ENCODE measurements at regions not wholly inside any gene's neighbourhood (a gene's known extent, or its start where the extent isn't known, plus 50 kb on each side); places are given as distances from the start of the nearest gene placed in this dataset.
"Not testable (repeated sequence)": the region's sequence is repeated elsewhere in the genome, so short reads cannot be mapped to it uniquely, and the experiment has no call there.

DNA sequence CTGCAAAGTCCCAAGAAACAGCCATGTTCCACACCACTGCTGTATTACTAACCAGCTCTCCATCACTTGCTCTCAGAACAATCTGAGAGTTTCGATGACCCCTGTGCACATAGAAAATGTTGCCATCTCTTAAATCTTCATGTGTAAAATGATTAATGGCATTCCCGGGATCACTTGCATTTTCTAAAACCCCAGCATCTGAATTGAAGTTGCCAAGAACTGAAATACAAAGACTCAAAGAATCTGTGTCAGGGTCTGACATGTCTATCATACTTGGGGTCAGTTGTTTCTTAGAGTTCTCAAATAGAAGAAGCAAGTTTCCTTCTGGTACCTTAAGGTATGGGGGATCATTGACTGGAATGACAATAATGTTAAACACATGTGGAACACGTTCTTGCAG, 115.1 kb downstream of the ESM1 start:
- intact Hi-C loops (cut with micrococcal nuclease), result no loop called here
- ChIA-PET CTCF (interaction anchor here (1.4 kb wide), 2 partner anchors 8 to 353 kb away, joined by 5 read pairs; partner anchors contain the start of gene SNX18), POLR2A (interaction anchor here (1.2 kb wide), 1 partner anchor 352 kb away, joined by 3 read pairs; the partner anchor contains the start of gene SNX18)
- no peaks in the 10 kb centered on the region for H3K36me3 ChIP-seq (ENCODE audit: control insufficient read depth in 2 of 3, insufficient read depth in 3 of 3, low read length in 3 of 3)
- ATAC-seq (no peak), DNase-seq (no peak)
- no peak overlapping the region for H3K4me3 ChIP-seq (ENCODE audit: low read length)
- H3K9me3 Mint-ChIP-seq, result no peaks in the 10 kb centered on the region
- H3K36me3 Mint-ChIP-seq, result peaks cover 0 to 2% (median 0%) of the 10 kb centered on the region in 5 donors
- H3K27me3 ChIP-seq (ENCODE audit: control insufficient read depth in 2 of 2, insufficient read depth in 2 of 2, low read length in 2 of 2), result no peaks in the 10 kb centered on the region
- H3K9me3 ChIP-seq (ENCODE audit: control insufficient read depth in 2 of 3, low read length in 3 of 3), result no peaks in the 10 kb centered on the region
- no peaks in the 10 kb centered on the region for H3K4me1 ChIP-seq (ENCODE audit: control insufficient read depth in 2 of 2, insufficient read depth in 2 of 2, low read length in 2 of 2)
- peaks cover 0 to 81% (median 13%) of the 10 kb centered on the region in 5 donors for H3K27me3 Mint-ChIP-seq
- peaks cover 0 to 20% (median 9%) of the 10 kb centered on the region in 7 donors for H3K4me1 Mint-ChIP-seq
- H3K27ac ChIP-seq (ENCODE audit: low read depth, low read length), result no peak overlapping the region
- H3K4me3 Mint-ChIP-seq, result no peak overlapping the region
- H3K27ac Mint-ChIP-seq, result peak overlapping the region in 1 of 9 donors; percentile 59

DNA sequence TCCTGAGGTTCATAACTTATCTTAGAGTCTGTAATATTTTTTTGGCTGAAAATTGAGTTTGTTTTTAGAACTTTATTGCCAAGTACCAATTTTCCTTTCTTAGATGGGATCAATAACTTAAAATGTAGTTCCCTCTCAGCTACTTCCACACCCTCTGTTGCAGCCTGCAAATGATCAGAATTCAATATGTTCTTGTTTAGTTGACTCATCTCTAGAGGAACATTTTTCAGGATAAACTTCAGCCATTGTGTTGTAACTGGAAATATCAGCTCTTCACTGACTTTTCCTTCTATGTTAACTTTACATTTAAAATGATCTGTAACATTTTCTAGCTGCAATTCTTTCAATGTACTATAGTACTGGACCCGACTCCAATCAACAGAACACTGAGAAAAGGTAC, 115.7 kb downstream of the ESM1 start:
- CTCF ChIA-PET, result interaction anchor here (0.8 to 1.4 kb wide), 3 partner anchors 9 to 353 kb away, joined by 3 to 5 read pairs (median 5); partner anchors contain the start of gene SNX18

DNA sequence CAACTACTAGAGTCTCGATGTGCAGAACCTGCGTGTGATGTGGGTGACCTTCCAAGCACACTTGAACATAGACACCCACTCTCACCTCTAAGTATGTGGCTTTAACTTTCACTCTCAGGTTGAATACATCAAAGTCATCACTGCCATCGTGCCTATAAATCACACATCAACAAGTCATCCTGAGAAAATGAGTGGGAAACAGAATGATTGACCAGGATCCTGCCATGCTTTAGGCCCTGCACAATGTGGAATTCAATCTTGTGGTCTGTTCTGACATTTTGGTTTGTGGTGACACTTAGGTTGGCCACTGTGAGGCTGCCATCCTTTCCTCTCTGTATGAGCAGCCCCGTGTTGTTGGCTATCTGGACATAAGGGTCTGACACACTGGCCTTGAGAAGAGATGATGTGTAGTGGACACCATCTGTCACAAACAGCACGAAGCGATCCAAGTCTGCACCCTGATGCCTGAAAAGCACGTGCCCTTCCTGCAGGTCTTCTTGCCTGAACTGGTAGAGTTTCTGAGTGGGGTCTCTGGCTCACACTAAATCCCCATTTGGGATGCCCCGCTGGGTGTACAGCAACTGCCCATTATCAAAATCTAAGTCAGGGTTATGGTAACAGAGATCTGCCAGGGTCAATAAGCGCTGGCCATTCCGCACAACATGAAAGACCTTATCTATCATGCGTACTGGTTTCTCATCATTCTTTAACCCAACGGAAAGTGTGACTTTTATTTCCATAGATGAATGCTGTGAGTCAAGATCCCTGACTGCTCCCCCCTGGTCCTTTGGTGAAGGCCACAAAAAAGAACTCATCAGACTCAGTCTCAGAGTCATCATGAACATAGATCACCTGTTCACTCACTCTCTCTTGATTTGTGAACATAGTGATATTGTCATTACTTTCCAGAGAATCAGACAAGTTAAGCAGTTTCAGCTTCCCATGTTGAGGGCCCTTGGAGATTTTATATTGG, 116.6 kb downstream of the ESM1 start:
- Histone ChIP-seq H3K36me3 (ENCODE audit: control insufficient read depth in 2 of 3, insufficient read depth in 3 of 3, low read length in 3 of 3) (no peaks in the 10 kb centered on the region), H3K27me3 (ENCODE audit: control insufficient read depth in 2 of 2, insufficient read depth in 2 of 2, low read length in 2 of 2) (no peaks in the 10 kb centered on the region), H3K4me1 (ENCODE audit: control insufficient read depth in 2 of 2, insufficient read depth in 2 of 2, low read length in 2 of 2) (no peaks in the 10 kb centered on the region), H3K9me3 (ENCODE audit: control insufficient read depth in 2 of 3, low read length in 3 of 3) (no peaks in the 10 kb centered on the region), H3K27ac (ENCODE audit: low read depth, low read length) (no peak overlapping the region), H3K4me3 (ENCODE audit: low read length) (no peak overlapping the region)
- H3K9me3 Mint-ChIP-seq, result no peaks in the 10 kb centered on the region
- intact Hi-C loops (cut with micrococcal nuclease), result loop anchor here in 1 of 2 donors (5.0 kb wide), 1 partner anchor 1391 kb away; no protein-coding TSS in a partner anchor
- CTCF ChIA-PET, result interaction anchor here (0.8 to 3.6 kb wide), 4 partner anchors 10 to 379 kb away, joined by 3 to 59 read pairs (median 7); partner anchors contain the start of gene SNX18
- no peaks in the 10 kb centered on the region for H3K36me3 Mint-ChIP-seq
- DNase-seq (peak in 1 of 9 donors; percentile 26), ATAC-seq (no peak)
- H3K4me3 Mint-ChIP-seq, result no peak overlapping the region
- H3K27me3 Mint-ChIP-seq, result peaks cover 0 to 71% (median 13%) of the 10 kb centered on the region in 5 donors
- peaks cover 0 to 20% (median 9%) of the 10 kb centered on the region in 7 donors for H3K4me1 Mint-ChIP-seq
- no peak overlapping the region for H3K27ac Mint-ChIP-seq
- POLR2A ChIA-PET, result interaction anchor here (1.2 kb wide), 1 partner anchor 351 kb away, joined by 3 read pairs; the partner anchor contains the start of gene SNX18

More for the DNA sequence above, 115.7 kb downstream of the ESM1 start:
- Histone ChIP-seq H3K4me3 (ENCODE audit: low read length) (no peak overlapping the region), H3K27ac (ENCODE audit: low read depth, low read length) (no peak overlapping the region), H3K4me1 (ENCODE audit: control insufficient read depth in 2 of 2, insufficient read depth in 2 of 2, low read length in 2 of 2) (no peaks in the 10 kb centered on the region), H3K27me3 (ENCODE audit: control insufficient read depth in 2 of 2, insufficient read depth in 2 of 2, low read length in 2 of 2) (no peaks in the 10 kb centered on the region), H3K36me3 (ENCODE audit: control insufficient read depth in 2 of 3, insufficient read depth in 3 of 3, low read length in 3 of 3) (no peaks in the 10 kb centered on the region), H3K9me3 (ENCODE audit: control insufficient read depth in 2 of 3, low read length in 3 of 3) (no peaks in the 10 kb centered on the region)
- intact Hi-C loops (cut with micrococcal nuclease), result loop anchor here in 1 of 2 donors (5.0 kb wide), 1 partner anchor 1392 kb away; no protein-coding TSS in a partner anchor
- H3K4me1 Mint-ChIP-seq, result peaks cover 0 to 20% (median 9%) of the 10 kb centered on the region in 7 donors
- H3K36me3 Mint-ChIP-seq, result no peaks in the 10 kb centered on the region
- POLR2A ChIA-PET, result interaction anchor here (1.2 kb wide), 1 partner anchor 351 kb away, joined by 3 read pairs; the partner anchor contains the start of gene SNX18
- no peak for DNase-seq
- peaks cover 0 to 75% (median 13%) of the 10 kb centered on the region in 5 donors for H3K27me3 Mint-ChIP-seq
- H3K27ac Mint-ChIP-seq, result no peak overlapping the region
- ATAC-seq, result no peak
- no peak overlapping the region for H3K4me3 Mint-ChIP-seq
- H3K9me3 Mint-ChIP-seq, result no peaks in the 10 kb centered on the region

DNA sequence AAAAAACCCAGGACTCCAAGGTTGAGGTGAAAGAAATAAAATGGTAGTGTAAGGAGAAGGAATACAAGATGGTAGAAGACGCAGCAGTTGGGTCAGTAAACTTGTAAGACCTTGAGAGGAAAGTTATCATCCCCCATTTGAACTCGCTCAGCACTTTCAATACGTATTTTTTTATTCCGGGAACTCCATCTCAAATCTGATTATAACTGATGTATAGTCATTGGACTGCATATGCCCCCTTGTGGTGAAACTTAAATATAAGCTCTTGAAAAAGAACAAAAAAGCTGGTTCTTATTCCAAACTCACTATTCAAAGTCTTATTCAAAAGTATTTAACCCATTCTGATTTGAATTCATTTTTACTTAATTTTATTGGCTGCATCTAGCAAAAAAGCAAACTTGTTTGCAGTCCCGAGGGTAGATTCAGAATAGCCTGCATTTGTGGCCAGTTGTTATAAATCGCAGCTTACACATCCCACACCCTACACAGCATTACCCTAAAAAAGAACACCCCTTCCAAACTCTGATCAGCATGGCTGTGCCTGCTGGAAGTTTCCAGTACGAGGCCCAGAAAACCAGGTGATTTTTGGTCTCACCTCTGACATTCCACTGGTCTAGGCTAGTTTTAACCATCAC, 118.0 kb downstream of the ESM1 start:
- peak; percentile 83 for ATAC-seq
- Mint-ChIP-seq H3K36me3 (peaks cover 0 to under 1% (median 0%) of the 10 kb centered on the region in 5 donors), H3K4me3 (peak overlapping the region; percentile 2 to 80 (median 52)), H3K27ac (peak overlapping the region in 4 of 9 donors; percentile 44 to 60 (median 52)), H3K9me3 (no peaks in the 10 kb centered on the region), H3K4me1 (peaks cover 0 to 20% (median 9%) of the 10 kb centered on the region in 7 donors), H3K27me3 (peaks cover 0 to 69% (median 11%) of the 10 kb centered on the region in 5 donors)
- Histone ChIP-seq H3K36me3 (ENCODE audit: control insufficient read depth in 2 of 3, insufficient read depth in 3 of 3, low read length in 3 of 3) (no peaks in the 10 kb centered on the region), H3K4me3 (ENCODE audit: low read length) (peak overlapping the region; percentile 33), H3K27ac (ENCODE audit: low read depth, low read length) (no peak overlapping the region), H3K27me3 (ENCODE audit: control insufficient read depth in 2 of 2, insufficient read depth in 2 of 2, low read length in 2 of 2) (no peaks in the 10 kb centered on the region), H3K9me3 (ENCODE audit: control insufficient read depth in 2 of 3, low read length in 3 of 3) (no peaks in the 10 kb centered on the region), H3K4me1 (ENCODE audit: control insufficient read depth in 2 of 2, insufficient read depth in 2 of 2, low read length in 2 of 2) (no peaks in the 10 kb centered on the region)
- CTCF ChIA-PET, result interaction anchor here (0.6 to 3.6 kb wide), 19 partner anchors 10 to 639 kb away, joined by 3 to 59 read pairs (median 4); partner anchors contain the start of genes GPX8 and SNX18
- intact Hi-C loops (cut with micrococcal nuclease), result loop anchor here (1.0 to 5.0 kb wide), 10 partner anchors 22 to 1390 kb away; partner anchors contain the start of gene SNX18 (in 2 of the 2)
- DNase-seq, result peak in 7 of 9 donors; percentile 38 to 66 (median 59)
- POLR2A ChIA-PET, result interaction anchor here (0.5 to 2.1 kb wide), 8 partner anchors 16 to 1918 kb away, joined by 3 to 19 read pairs (median 3); partner anchors contain the start of genes ARL15 and SNX18

DNA sequence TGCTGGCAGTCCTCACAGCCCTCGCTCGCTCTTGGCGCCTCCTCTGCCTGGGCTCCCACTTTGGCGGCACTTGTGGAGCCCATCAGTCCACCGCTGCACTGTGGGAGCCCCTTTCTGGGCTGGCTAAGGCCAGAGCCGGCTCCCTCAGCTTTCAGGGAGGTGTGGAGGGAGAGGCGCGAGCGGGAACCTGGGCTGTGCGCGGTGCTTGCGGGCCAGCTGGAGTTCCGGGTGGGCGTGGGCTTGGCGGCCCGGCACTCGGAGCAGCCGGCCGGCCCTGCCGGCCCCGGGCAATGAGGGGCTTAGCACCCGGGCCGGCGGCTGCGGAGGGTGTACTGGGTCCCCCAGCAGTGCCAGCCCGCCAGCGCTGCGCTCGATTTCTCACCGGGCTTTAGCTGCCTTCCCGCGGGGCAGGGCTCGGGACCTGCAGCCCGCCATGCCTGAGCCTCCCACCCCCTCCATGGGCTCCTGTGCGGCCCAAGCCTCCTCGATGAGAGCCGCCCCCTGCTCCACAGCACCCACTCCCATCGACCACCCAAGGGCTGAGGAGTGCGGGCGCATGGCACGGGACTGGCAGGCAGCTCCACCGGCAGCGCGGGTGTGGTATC, 120.4 kb downstream of the ESM1 start:
- H3K9me3 ChIP-seq (ENCODE audit: control insufficient read depth in 2 of 3, low read length in 3 of 3); H3K36me3 ChIP-seq (ENCODE audit: control insufficient read depth in 2 of 3, insufficient read depth in 3 of 3, low read length in 3 of 3); H3K4me1 ChIP-seq (ENCODE audit: control insufficient read depth in 2 of 2, insufficient read depth in 2 of 2, low read length in 2 of 2); H3K4me3 Mint-ChIP-seq; POLR2A ChIA-PET; H3K36me3 Mint-ChIP-seq; H3K27me3 ChIP-seq (ENCODE audit: control insufficient read depth in 2 of 2, insufficient read depth in 2 of 2, low read length in 2 of 2); DNase-seq; H3K4me3 ChIP-seq (ENCODE audit: low read length); H3K9me3 Mint-ChIP-seq; H3K27ac Mint-ChIP-seq; H3K27ac ChIP-seq (ENCODE audit: low read depth, low read length); ATAC-seq: not testable (repeated sequence)
- intact Hi-C loops (cut with micrococcal nuclease), result loop anchor here in 1 of 2 donors (5.0 kb wide), 1 partner anchor 1388 kb away; no protein-coding TSS in a partner anchor
- Mint-ChIP-seq H3K4me1 (peaks cover 0 to 20% (median 9%) of the 10 kb centered on the region in 7 donors), H3K27me3 (peaks cover 2 to 59% (median 18%) of the 10 kb centered on the region in 5 donors)
- CTCF ChIA-PET, result interaction anchor here (1.5 to 3.6 kb wide), 2 partner anchors 22 to 348 kb away, joined by 5 to 59 read pairs; partner anchors contain the start of gene SNX18
